ENCODE measurements at regions not wholly inside any gene's neighbourhood (a gene's known extent, or its start where the extent isn't known, plus 50 kb on each side); places are given as distances from the start of the nearest gene placed in this dataset.
"Not testable (repeated sequence)": the region's sequence is repeated elsewhere in the genome, so short reads cannot be mapped to it uniquely, and the experiment has no call there.

DNA sequence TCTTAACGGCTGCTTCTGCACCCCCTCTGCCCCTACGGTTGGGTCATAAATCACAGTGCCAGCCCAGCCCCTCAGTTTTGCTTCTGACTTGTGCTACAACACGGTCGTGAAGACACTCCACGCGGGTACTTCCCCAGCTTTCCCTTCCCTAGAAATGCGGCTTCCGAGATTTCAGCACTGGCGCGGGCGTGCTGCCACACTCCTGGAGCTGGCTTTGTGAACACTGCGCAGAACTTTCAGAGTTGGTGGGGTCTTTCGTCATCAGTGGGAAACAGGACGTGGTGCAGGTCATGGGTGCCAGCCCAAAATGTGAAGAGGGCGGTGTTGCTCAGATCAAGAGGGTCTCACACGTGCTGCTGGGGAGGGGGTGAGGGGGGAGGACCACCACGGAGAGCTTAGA, 733.0 kb upstream of the SALL3 start:
- H3K27ac ChIP-seq (ENCODE audit: low read length): no peak overlapping the region
- no peaks in the 10 kb centered on the region for H3K9me3 ChIP-seq (ENCODE audit: control insufficient read depth, insufficient read depth, low read length)
- no CpG with 5 or more reads among the region's 17 CpGs for WGBS (ENCODE audit: insufficient coverage, insufficient read length)
- no peaks in the 10 kb centered on the region for H3K4me1 ChIP-seq (ENCODE audit: control insufficient read depth, insufficient read depth, low read length)
- no peaks in the 10 kb centered on the region for H3K27me3 ChIP-seq (ENCODE audit: control insufficient read depth, insufficient read depth, low read length)
- no peak for DNase-seq (ENCODE audit: low read depth, low spot score)
- no peak overlapping the region for H3K4me3 ChIP-seq (ENCODE audit: low read length)
- H3K36me3 ChIP-seq (ENCODE audit: control insufficient read depth, insufficient read depth, low read length): no peaks in the 10 kb centered on the region

DNA sequence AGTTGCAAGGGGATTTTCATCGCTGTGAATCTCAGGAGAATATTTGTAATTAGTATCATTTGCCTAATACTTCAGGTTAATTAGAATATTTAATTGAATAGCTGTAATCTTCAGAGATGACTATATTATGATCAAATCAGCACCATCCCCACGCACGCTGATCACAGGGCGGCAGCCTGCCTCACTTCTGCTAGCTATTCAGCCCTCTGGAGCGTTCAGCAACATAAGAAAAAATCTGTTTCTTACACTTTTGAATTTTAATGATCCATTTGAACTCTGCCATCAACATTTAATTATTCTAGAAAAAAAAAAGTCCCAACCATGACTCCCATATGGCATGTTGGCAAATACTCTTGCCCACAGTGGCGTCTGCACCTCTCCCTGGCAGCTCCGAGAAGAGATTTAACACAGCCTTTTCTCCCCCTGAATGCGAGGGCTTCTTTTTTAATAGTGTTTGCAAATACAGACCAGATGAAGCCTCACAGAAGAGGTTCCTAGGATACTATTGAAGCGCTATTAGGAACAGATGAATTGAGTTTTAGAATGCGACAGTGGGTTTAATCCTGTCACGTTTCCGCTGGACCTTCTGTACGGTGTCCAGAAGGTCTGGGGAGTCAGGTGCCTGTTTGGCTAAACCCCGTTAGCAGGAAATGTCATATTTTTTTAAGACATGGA, 731.9 kb upstream of the SALL3 start:
- H3K36me3 ChIP-seq (ENCODE audit: control insufficient read depth, insufficient read depth, low read length): no peaks in the 10 kb centered on the region
- H3K27ac ChIP-seq (ENCODE audit: low read length): no peak overlapping the region
- no peaks in the 10 kb centered on the region for H3K4me1 ChIP-seq (ENCODE audit: control insufficient read depth, insufficient read depth, low read length)
- no peaks in the 10 kb centered on the region for H3K27me3 ChIP-seq (ENCODE audit: control insufficient read depth, insufficient read depth, low read length)
- DNase-seq (ENCODE audit: low read depth, low spot score): no peak
- no peaks in the 10 kb centered on the region for H3K9me3 ChIP-seq (ENCODE audit: control insufficient read depth, insufficient read depth, low read length)
- no peak overlapping the region for H3K4me3 ChIP-seq (ENCODE audit: low read length)
- WGBS (ENCODE audit: insufficient coverage, insufficient read length): no CpG with 5 or more reads among the region's 14 CpGs

DNA sequence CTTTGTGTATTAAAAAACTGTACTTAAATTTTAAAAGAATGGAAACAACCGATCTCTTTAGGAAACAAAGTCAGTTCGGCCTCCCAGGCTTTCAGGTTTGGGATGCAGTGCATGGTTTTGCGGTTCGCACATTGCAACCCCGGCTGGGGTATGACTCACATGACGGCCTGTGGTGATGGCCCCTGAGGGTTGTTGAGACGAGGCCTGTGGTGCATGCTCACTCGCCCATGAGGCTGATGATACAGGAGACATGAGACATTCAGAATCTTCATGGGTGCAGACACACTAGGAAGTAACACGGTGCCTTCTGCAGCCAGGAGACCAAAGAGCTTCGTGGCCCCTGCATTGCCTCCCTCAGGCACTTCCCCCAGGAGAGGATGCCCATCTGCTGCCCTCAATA, 724.6 kb upstream of the SALL3 start:
- Histone ChIP-seq H3K36me3 (ENCODE audit: control insufficient read depth, insufficient read depth, low read length) (no peaks in the 10 kb centered on the region), H3K4me1 (ENCODE audit: control insufficient read depth, insufficient read depth, low read length) (no peaks in the 10 kb centered on the region), H3K27ac (ENCODE audit: low read length) (no peak overlapping the region), H3K9me3 (ENCODE audit: control insufficient read depth, insufficient read depth, low read length) (no peaks in the 10 kb centered on the region), H3K27me3 (ENCODE audit: control insufficient read depth, insufficient read depth, low read length) (no peaks in the 10 kb centered on the region), H3K4me3 (ENCODE audit: low read length) (no peak overlapping the region)
- WGBS (ENCODE audit: insufficient coverage, insufficient read length): no CpG with 5 or more reads among the region's 10 CpGs
- no peak for DNase-seq (ENCODE audit: low read depth, low spot score)

DNA sequence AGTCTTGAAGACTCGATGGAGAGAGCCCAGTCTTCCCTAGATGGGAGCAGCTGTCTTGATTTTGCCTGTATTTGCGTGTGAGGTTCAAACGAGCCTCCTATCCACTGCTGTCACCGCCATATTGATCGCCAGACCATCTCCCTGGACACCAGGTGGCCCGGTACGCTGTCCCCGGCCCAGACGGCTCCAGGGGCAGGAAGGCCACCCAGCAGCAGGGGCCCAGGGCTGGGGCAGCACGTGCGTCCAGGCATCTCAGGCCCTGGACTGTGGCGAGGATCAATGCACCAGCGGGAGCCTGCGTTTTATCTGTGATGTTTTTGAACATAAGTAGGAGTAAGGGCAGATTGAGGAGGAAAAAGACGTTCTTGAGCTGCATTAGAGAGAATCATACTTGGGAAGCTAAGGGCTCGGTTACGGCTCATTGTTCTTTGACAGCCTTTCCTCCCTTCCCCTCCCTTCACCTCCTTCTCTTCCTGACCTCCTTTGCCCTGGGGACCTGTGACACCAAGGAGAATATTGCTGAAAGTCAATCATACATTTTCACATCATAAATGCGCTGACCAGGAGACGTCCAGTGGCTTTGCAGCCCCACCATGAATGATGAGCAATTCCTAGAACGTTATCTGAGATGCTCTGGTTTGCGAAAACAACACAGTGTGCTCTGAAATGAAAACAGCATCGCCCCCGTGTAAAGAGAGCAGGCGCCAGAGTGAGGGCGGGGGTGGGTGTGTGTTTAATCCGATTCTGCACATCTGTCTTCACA, 711.2 kb upstream of the SALL3 start:
- peaks cover 1% of the 10 kb centered on the region; the same call in 1 of the 2 replicates for H3K9me3 ChIP-seq (ENCODE audit: control insufficient read depth, insufficient read depth, low read length)
- WGBS (ENCODE audit: insufficient coverage, insufficient read length): no CpG with 5 or more reads among the region's 26 CpGs

DNA sequence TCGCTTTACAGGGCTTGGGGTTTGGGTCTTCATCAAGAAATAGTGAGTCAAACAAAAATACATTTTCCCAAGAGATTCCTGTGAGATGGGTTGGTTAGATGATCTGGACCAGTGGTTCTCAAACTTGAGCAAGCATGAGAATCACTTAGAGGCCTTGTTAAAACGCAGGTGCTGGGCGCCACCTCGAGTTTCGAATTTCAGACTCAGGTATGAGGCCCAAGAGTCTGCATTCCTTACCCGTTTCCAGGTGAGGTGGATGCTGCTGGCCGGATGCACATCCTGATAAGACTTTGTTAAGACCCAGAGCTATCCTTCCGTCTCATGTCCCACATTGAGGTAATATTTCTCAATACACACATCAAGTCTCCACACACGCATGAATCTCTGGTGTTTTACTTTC, 707.8 kb upstream of the SALL3 start:
- no peaks in the 10 kb centered on the region for H3K4me1 ChIP-seq (ENCODE audit: control insufficient read depth, insufficient read depth, low read length)
- no peaks in the 10 kb centered on the region for H3K36me3 ChIP-seq (ENCODE audit: control insufficient read depth, insufficient read depth, low read length)
- H3K9me3 ChIP-seq (ENCODE audit: control insufficient read depth, insufficient read depth, low read length): no peaks in the 10 kb centered on the region
- H3K4me3 ChIP-seq (ENCODE audit: low read length): no peak overlapping the region
- no CpG with 5 or more reads among the region's 9 CpGs for WGBS (ENCODE audit: insufficient coverage, insufficient read length)
- DNase-seq (ENCODE audit: low read depth, low spot score): no peak
- no peaks in the 10 kb centered on the region for H3K27me3 ChIP-seq (ENCODE audit: control insufficient read depth, insufficient read depth, low read length)
- no peak overlapping the region for H3K27ac ChIP-seq (ENCODE audit: low read length)

More for the DNA sequence above, 711.2 kb upstream of the SALL3 start:
- H3K27me3 ChIP-seq (ENCODE audit: control insufficient read depth, insufficient read depth, low read length): no peaks in the 10 kb centered on the region
- H3K27ac ChIP-seq (ENCODE audit: low read length): no peak overlapping the region
- no peak overlapping the region for H3K4me3 ChIP-seq (ENCODE audit: low read length)
- H3K4me1 ChIP-seq (ENCODE audit: control insufficient read depth, insufficient read depth, low read length): no peaks in the 10 kb centered on the region
- no peaks in the 10 kb centered on the region for H3K36me3 ChIP-seq (ENCODE audit: control insufficient read depth, insufficient read depth, low read length)
- DNase-seq (ENCODE audit: low read depth, low spot score): no peak

DNA sequence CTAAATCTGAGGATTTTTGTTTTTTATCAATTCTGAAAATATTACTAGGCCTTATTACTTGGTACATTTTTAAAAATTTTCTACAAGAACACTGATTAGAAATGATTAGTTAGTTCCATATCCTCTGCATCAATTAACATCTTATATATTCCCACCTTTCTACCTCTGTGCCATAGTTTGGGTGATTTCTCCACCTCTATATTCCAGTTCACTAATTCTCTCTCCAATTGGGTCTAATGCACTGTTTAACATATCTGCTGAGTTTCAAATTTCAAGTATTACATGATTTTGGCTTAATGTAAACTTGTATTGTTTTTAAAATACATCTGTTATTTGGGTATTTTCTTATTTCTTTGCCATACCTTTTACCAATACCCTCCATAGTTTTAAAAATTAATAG, 705.7 kb upstream of the SALL3 start:
- Histone ChIP-seq H3K36me3 (ENCODE audit: control insufficient read depth, insufficient read depth, low read length) (no peaks in the 10 kb centered on the region), H3K4me1 (ENCODE audit: control insufficient read depth, insufficient read depth, low read length) (no peaks in the 10 kb centered on the region), H3K27ac (ENCODE audit: low read length) (no peak overlapping the region), H3K27me3 (ENCODE audit: control insufficient read depth, insufficient read depth, low read length) (no peaks in the 10 kb centered on the region), H3K4me3 (ENCODE audit: low read length) (no peak overlapping the region), H3K9me3 (ENCODE audit: control insufficient read depth, insufficient read depth, low read length) (no peaks in the 10 kb centered on the region)
- DNase-seq (ENCODE audit: low read depth, low spot score): no peak

DNA sequence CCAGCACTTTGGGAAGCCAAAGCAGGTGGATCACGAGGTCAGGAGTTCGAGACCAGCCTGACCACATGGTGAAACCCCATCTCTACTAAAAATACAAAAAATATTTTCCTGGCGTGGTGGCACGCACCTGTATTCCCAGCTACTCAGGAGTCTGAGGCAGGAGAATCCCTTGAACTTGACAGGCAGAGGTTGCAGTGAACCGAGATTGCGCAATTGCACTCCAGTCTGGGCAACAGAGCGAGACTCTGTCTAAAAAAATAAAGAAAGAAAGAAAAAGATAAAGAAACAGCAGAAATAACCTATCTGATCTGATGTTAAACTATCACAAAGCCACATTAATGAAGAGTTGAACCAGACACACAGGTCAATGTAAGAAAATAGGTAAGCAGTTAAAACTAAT, 696.2 kb upstream of the SALL3 start:
- not testable (repeated sequence) for H3K27me3 ChIP-seq (ENCODE audit: control insufficient read depth, insufficient read depth, low read length); H3K27ac ChIP-seq (ENCODE audit: low read length); H3K9me3 ChIP-seq (ENCODE audit: control insufficient read depth, insufficient read depth, low read length); H3K36me3 ChIP-seq (ENCODE audit: control insufficient read depth, insufficient read depth, low read length); H3K4me1 ChIP-seq (ENCODE audit: control insufficient read depth, insufficient read depth, low read length); H3K4me3 ChIP-seq (ENCODE audit: low read length); DNase-seq (ENCODE audit: low read depth, low spot score)
- WGBS (ENCODE audit: insufficient coverage, insufficient read length): no CpG with 5 or more reads among the region's 7 CpGs

DNA sequence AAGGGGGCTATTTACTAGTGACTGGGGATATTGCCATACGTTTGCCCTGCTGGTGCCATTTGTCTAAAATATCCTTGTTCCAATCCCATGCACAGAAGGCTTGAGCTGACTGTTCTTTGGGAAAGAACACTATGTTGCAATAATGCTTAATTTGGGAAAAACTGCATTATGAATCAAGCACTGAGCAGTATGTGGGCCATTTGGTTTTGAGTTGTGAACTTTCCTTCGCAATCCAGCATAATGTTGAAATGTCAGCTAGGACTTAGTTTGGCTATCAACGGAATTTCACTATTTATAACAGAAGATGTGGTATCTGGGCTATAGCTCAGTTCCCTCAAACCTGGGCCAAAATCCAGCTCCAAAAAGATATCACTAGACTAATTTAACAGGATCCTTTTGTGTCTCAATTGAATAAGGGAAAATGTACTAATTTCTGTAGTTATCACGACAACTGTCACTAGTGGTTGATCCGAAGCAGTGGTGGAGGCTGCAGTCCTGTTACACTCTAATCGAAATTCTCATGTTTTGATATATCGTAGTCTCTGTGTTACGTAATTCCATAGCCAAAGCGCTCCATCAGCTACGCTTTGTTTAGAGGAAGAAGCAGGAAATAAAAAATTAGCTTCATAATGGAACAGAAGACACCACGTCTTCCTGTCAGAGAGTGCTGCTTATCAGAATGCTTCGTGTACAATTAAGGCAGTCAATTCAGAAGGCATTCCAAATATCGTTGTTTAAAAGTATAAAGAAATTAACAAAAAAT, 686.8 kb upstream of the SALL3 start:
- peaks cover 1% of the 10 kb centered on the region; the same call in 1 of the 2 replicates for H3K4me1 ChIP-seq (ENCODE audit: control insufficient read depth, insufficient read depth, low read length)

DNA sequence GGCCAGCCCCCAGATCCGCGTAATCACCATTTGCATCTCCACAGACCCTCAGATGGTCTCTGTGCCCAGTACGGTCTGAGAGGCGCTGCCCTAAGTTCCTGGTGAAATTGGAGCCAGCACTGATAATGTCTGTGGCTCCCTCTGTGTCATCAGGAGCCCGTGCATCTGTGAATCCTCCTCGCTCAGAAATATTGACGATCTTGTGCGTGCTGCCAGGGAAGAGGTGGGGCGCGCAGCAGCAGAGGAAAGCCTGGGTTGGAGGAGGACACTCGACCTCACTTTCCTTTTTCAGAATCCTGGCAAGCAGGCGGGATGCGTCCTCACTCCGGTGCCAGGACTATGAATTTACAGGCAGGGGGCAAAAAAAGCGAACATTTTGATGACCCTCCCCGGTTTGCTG, 686.1 kb upstream of the SALL3 start:
- no peak for DNase-seq (ENCODE audit: low read depth, low spot score)
- no peaks in the 10 kb centered on the region for H3K9me3 ChIP-seq (ENCODE audit: control insufficient read depth, insufficient read depth, low read length)
- peak overlapping the region; percentile 3; the same call in 1 of the 2 replicates for H3K4me3 ChIP-seq (ENCODE audit: low read length)
- no peaks in the 10 kb centered on the region for H3K27me3 ChIP-seq (ENCODE audit: control insufficient read depth, insufficient read depth, low read length)
- H3K36me3 ChIP-seq (ENCODE audit: control insufficient read depth, insufficient read depth, low read length): no peaks in the 10 kb centered on the region
- no CpG with 5 or more reads among the region's 16 CpGs for WGBS (ENCODE audit: insufficient coverage, insufficient read length)
- no peak overlapping the region for H3K27ac ChIP-seq (ENCODE audit: low read length)
- H3K4me1 ChIP-seq (ENCODE audit: control insufficient read depth, insufficient read depth, low read length): peaks cover 1% of the 10 kb centered on the region; the same call in 1 of the 2 replicates

More for the DNA sequence above, 686.8 kb upstream of the SALL3 start:
- H3K9me3 ChIP-seq (ENCODE audit: control insufficient read depth, insufficient read depth, low read length): no peaks in the 10 kb centered on the region
- no peak for DNase-seq (ENCODE audit: low read depth, low spot score)
- H3K4me3 ChIP-seq (ENCODE audit: low read length): no peak overlapping the region
- H3K27ac ChIP-seq (ENCODE audit: low read length): no peak overlapping the region
- no peaks in the 10 kb centered on the region for H3K27me3 ChIP-seq (ENCODE audit: control insufficient read depth, insufficient read depth, low read length)
- no CpG with 5 or more reads among the region's 13 CpGs for WGBS (ENCODE audit: insufficient coverage, insufficient read length)
- no peaks in the 10 kb centered on the region for H3K36me3 ChIP-seq (ENCODE audit: control insufficient read depth, insufficient read depth, low read length)

DNA sequence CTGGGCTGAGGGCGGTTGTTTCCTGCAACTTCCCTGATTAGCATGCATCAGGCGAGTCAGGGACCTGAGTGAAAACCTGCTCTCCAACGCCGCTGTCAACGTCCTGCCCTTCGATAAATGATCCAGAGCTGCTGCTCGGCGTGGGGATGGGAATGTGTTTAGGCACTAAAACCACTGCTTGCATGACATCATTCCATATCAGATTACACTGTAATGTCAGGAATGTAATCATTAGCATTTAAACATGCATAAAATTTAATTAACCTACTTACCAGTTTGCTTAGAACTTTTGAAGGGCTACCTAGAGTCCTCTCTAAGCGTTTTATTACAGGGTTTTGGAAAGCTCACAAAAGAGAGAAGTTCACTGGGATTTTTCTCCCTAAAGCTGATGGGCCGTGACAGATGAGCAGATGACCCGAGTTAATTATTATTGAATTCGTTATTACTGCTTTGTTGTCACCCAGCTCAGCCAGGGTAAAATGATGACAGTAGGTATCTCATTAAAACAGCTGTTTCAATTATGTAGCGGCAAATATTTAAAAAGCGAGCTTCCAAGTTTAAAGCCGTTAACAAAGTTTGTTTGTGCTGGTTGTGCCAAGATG, 685.6 kb upstream of the SALL3 start:
- no peak for DNase-seq (ENCODE audit: low read depth, low spot score)
- Histone ChIP-seq H3K4me1 (ENCODE audit: control insufficient read depth, insufficient read depth, low read length) (peaks cover 1% of the 10 kb centered on the region; the same call in 1 of the 2 replicates), H3K4me3 (ENCODE audit: low read length) (peak overlapping the region; percentile 3; the same call in 1 of the 2 replicates), H3K27ac (ENCODE audit: low read length) (no peak overlapping the region), H3K27me3 (ENCODE audit: control insufficient read depth, insufficient read depth, low read length) (no peaks in the 10 kb centered on the region), H3K9me3 (ENCODE audit: control insufficient read depth, insufficient read depth, low read length) (no peaks in the 10 kb centered on the region), H3K36me3 (ENCODE audit: control insufficient read depth, insufficient read depth, low read length) (no peaks in the 10 kb centered on the region)
- no CpG with 5 or more reads among the region's 15 CpGs for WGBS (ENCODE audit: insufficient coverage, insufficient read length)
